OCI-LY1 (cell line): ENCODE measurements at regions not wholly inside any gene's neighbourhood (a gene's known extent, or its start where the extent isn't known, plus 50 kb on each side); places are given as distances from the start of the nearest gene placed in this dataset.

Source experiments
- H2AFZ ChIP-seq: fragments of 200-600 bp; sonication (generic), shearing (Covaris generic); 2 replicates; pipeline ENCODE4 v1.6.0; 2014; ENCODE audit warnings: antibody characterized with exemption, mild to moderate bottlenecking, low read length
- H3F3A ChIP-seq: fragments of 200-600 bp; sonication (generic), shearing (Covaris generic); 2 replicates; pipeline ENCODE4 v1.6.0; 2014; ENCODE audit warnings: mild to moderate bottlenecking, antibody characterized with exemption, low read length, moderate library complexity; ENCODE audit not compliant: insufficient read depth
- H3K27ac ChIP-seq: fragments of 200-600 bp; sonication (generic); 2 replicates; pipeline ENCODE4 v1.5.1; 2014; ENCODE audit warnings: low read length, mixed run types, mild to moderate bottlenecking, low read depth; ENCODE audit not compliant: poor library complexity, severe bottlenecking
- H3K27me3 ChIP-seq: fragments of 200-600 bp; sonication (generic); 2 replicates; pipeline ENCODE4 v1.6.0; 2014; ENCODE audit warnings: antibody characterized with exemption, mild to moderate bottlenecking, low read length, moderate library complexity; ENCODE audit not compliant: insufficient read depth
- H3K36me3 ChIP-seq: fragments of 200-600 bp; sonication (generic); 2 replicates; pipeline ENCODE4 v1.6.1; 2014; ENCODE audit warnings: mild to moderate bottlenecking, antibody characterized with exemption, low read length, moderate library complexity, mixed read lengths; ENCODE audit not compliant: insufficient read depth
- H3K4me1 ChIP-seq: fragments of 200-600 bp; sonication (generic); 2 replicates; pipeline ENCODE4 v1.5.1; 2014; ENCODE audit warnings: mild to moderate bottlenecking, low read length, moderate library complexity; ENCODE audit not compliant: insufficient read depth, severe bottlenecking
- H3K4me2 ChIP-seq: fragments of 200-600 bp; sonication (generic), shearing (Covaris generic); 2 replicates; pipeline ENCODE4 v1.6.1; 2014; ENCODE audit warnings: low read length
- H3K4me3 ChIP-seq: fragments of 200-600 bp; sonication (generic); 2 replicates; pipeline ENCODE4 v1.5.1; 2014; ENCODE audit warnings: low read length, low read depth, mild to moderate bottlenecking, mixed read lengths; ENCODE audit not compliant: poor library complexity, severe bottlenecking
- H3K79me2 ChIP-seq: fragments of 200-600 bp; shearing (Covaris generic); 2 replicates; pipeline ENCODE4 v1.6.1; 2016; ENCODE audit warnings: mixed run types, low read length, mixed read lengths; ENCODE audit not compliant: insufficient read depth
- H3K9ac ChIP-seq: fragments of 200-600 bp; sonication (generic), shearing (Covaris generic); 2 replicates; pipeline ENCODE4 v1.6.1; 2014; ENCODE audit warnings: mild to moderate bottlenecking, low read length, mixed read lengths
- H3K9me2 ChIP-seq: fragments of 200-600 bp; sonication (generic), shearing (Covaris generic); 2 replicates; pipeline ENCODE4 v1.6.1; 2014; ENCODE audit warnings: low read depth, mild to moderate bottlenecking, low read length, mixed read lengths
- H3K9me3 ChIP-seq: fragments of 200-600 bp; shearing (Covaris generic); 2 replicates; pipeline ENCODE4 v1.6.1; 2014; ENCODE audit warnings: low read length, mixed read lengths
- H4K20me1 ChIP-seq: fragments of 200-600 bp; sonication (generic), shearing (Covaris generic); 2 replicates; pipeline ENCODE4 v1.6.0; 2016; ENCODE audit warnings: mild to moderate bottlenecking, low read length; ENCODE audit not compliant: insufficient read depth
- EZH2 ChIP-seq: fragments of 200-600 bp; sonication (generic), shearing (Covaris generic); IDR thresholded peaks from 2 replicates; pipeline ENCODE4 v1.8.0; 2017; ENCODE audit warnings: borderline replicate concordance, mixed run types, mild to moderate bottlenecking, antibody characterized with exemption, low read length, moderate library complexity, mixed read lengths
- TF ChIP-seq, protein P1 (sequence below): fragments of 200-600 bp; sonication (generic), shearing (Covaris generic); IDR thresholded peaks from 2 replicates; pipeline ENCODE4 v1.5.1; 2017; ENCODE audit warnings: mild to moderate bottlenecking, antibody characterized with exemption, low read length, moderate library complexity, mixed read lengths

DNA sequence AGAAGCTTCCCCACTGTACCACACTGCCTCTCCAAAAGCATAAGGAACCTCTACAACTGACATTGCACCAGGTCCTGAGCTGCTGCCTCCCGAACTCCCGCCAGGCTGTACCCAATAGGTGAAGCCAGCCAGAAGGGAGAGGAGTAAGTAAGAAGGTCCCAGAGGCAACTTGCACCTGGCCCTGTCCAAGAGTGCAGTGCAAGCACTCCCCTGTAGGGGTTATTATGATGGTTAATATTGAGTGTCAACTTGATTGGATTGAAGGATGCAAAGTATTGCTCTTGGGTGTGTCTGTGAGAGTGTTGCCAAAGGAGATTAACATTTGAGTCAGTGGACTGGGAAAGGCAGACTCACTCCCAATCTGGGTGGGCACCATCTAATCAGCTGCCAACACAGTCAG lies 879.3 kb upstream of the SLIT2 start:
- Histone ChIP-seq H3K79me2 (no peaks in the 10 kb centered on the region), H3K4me3 (no peak overlapping the region), H3K9me2 (no peaks in the 10 kb centered on the region), H3K4me1 (no peaks in the 10 kb centered on the region), H2AFZ (no peak overlapping the region), H3K27me3 (no peaks in the 10 kb centered on the region), H3K36me3 (no peaks in the 10 kb centered on the region), H3K9me3 (no peaks in the 10 kb centered on the region), H3F3A (no peaks in the 10 kb centered on the region), H3K27ac (no peak overlapping the region), H3K4me2 (no peak overlapping the region), H4K20me1 (no peaks in the 10 kb centered on the region), H3K9ac (no peak overlapping the region)
- TF ChIP-seq, protein P1, sequence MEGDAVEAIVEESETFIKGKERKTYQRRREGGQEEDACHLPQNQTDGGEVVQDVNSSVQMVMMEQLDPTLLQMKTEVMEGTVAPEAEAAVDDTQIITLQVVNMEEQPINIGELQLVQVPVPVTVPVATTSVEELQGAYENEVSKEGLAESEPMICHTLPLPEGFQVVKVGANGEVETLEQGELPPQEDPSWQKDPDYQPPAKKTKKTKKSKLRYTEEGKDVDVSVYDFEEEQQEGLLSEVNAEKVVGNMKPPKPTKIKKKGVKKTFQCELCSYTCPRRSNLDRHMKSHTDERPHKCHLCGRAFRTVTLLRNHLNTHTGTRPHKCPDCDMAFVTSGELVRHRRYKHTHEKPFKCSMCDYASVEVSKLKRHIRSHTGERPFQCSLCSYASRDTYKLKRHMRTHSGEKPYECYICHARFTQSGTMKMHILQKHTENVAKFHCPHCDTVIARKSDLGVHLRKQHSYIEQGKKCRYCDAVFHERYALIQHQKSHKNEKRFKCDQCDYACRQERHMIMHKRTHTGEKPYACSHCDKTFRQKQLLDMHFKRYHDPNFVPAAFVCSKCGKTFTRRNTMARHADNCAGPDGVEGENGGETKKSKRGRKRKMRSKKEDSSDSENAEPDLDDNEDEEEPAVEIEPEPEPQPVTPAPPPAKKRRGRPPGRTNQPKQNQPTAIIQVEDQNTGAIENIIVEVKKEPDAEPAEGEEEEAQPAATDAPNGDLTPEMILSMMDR, result no peak
- TF ChIP-seq EZH2, result no peak

DNA sequence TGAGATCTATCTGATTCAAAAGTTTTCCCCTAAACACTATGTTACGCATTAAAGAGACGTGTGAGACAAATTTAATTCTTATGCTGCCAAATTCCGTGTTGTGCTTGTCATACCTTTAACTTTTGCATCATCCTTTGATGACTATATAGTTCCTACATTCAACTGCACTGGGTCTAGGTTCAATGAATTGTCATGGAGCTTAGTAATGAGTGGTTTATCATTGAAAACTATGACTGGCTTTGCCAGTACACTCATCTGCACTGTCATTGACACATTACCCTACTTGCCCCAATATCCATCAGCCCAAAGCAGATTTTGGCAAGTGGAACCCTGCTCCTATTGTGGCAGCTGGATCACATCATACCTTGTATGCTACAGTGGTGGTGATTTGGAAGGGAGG lies 882.9 kb upstream of the SLIT2 start:
- Histone ChIP-seq H3K4me3 (no peak overlapping the region), H2AFZ (no peak overlapping the region), H3K27me3 (no peaks in the 10 kb centered on the region), H3K4me2 (no peak overlapping the region), H3F3A (no peaks in the 10 kb centered on the region), H3K9ac (no peak overlapping the region), H3K36me3 (no peaks in the 10 kb centered on the region), H3K4me1 (no peaks in the 10 kb centered on the region), H3K9me3 (no peaks in the 10 kb centered on the region), H4K20me1 (no peaks in the 10 kb centered on the region), H3K79me2 (no peaks in the 10 kb centered on the region), H3K27ac (no peak overlapping the region), H3K9me2 (no peaks in the 10 kb centered on the region)
- no peak for TF ChIP-seq EZH2
- TF ChIP-seq, protein P1, result no peak

DNA sequence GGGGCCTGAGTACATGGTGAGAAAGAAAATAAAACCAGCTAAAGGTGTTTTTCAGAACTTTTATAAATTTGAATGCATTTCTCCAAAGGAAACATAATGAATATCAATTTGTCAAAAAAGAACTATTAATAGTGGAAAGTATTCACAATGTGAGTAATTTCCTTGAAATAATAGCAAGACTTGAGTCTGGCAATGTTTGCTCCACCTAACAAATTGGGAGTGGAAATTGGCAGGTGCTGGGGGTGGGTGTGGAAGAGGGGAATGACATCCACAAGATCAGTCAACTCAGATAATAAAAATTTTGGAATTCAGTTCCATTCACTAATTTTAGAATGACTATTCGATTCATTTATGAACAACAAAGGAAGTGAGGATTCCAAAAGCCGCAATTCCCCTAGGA lies 884.8 kb upstream of the SLIT2 start:
- no peaks in the 10 kb centered on the region for H3K27me3 ChIP-seq
- no peaks in the 10 kb centered on the region for H3K9me2 ChIP-seq
- no peak overlapping the region for H3K9ac ChIP-seq
- no peak overlapping the region for H3K27ac ChIP-seq
- H3K4me2 ChIP-seq, result no peak overlapping the region
- TF ChIP-seq, protein P1, result no peak
- no peak for TF ChIP-seq EZH2
- H3K4me3 ChIP-seq, result no peak overlapping the region
- H3K79me2 ChIP-seq, result no peaks in the 10 kb centered on the region
- no peaks in the 10 kb centered on the region for H3K9me3 ChIP-seq
- no peaks in the 10 kb centered on the region for H3F3A ChIP-seq
- H4K20me1 ChIP-seq, result no peaks in the 10 kb centered on the region
- no peaks in the 10 kb centered on the region for H3K36me3 ChIP-seq
- H2AFZ ChIP-seq, result no peak overlapping the region
- H3K4me1 ChIP-seq, result no peaks in the 10 kb centered on the region
